Activated CD4-positive, alpha-beta T cell treated with anti-CD3 and anti-CD28 coated beads for 4 hours (primary cell): ENCODE measurements at regions not wholly inside any gene's neighbourhood (a gene's known extent, or its start where the extent isn't known, plus 50 kb on each side); places are given as distances from the start of the nearest gene placed in this dataset.
"Not testable (repeated sequence)": the region's sequence is repeated elsewhere in the genome, so short reads cannot be mapped to it uniquely, and the experiment has no call there.

Experiments
- DNase-seq, 2 donors: peaks; one replicate each; pipeline ENCODE4 v3.0.0-alpha.2; 2020

- DNase-seq = no peak
Measured at GRCh38 chr7:68613405-68613804, 984.9 kb upstream of the AUTS2 start.

GRCh38 chr7:68613897-68614296 lies 984.4 kb upstream of the AUTS2 start:
- no peak for DNase-seq

GRCh38 chr7:68619526-68619925 lies 978.7 kb upstream of the AUTS2 start:
- DNase-seq = no peak

- DNase-seq = no peak
Measured at GRCh38 chr7:68622500-68622899, 975.8 kb upstream of the AUTS2 start.

GRCh38 chr7:68623030-68623429 lies 975.2 kb upstream of the AUTS2 start:
- no peak for DNase-seq

GRCh38 chr7:68627247-68627864 lies 970.9 kb upstream of the AUTS2 start:
- DNase-seq = no peak

GRCh38 chr7:68630914-68631313 lies 967.4 kb upstream of the AUTS2 start:
- DNase-seq = not testable (repeated sequence)

- DNase-seq = no peak
Measured at GRCh38 chr7:68640103-68640502, 958.2 kb upstream of the AUTS2 start.

- DNase-seq = no peak
Measured at GRCh38 chr7:68642727-68643126, 955.5 kb upstream of the AUTS2 start.

- no peak for DNase-seq
Measured at GRCh38 chr7:68663392-68663791, 934.9 kb upstream of the AUTS2 start.

- DNase-seq = no peak
Measured at GRCh38 chr7:68671046-68671445, 927.2 kb upstream of the AUTS2 start.

GRCh38 chr7:68671671-68672070 lies 926.6 kb upstream of the AUTS2 start:
- DNase-seq = no peak

GRCh38 chr7:68674826-68675225 lies 923.4 kb upstream of the AUTS2 start:
- DNase-seq = no peak

- DNase-seq = no peak
Measured at GRCh38 chr7:68676813-68677535, 921.3 kb upstream of the AUTS2 start.

- no peak for DNase-seq
Measured at GRCh38 chr7:68678196-68678595, 920.1 kb upstream of the AUTS2 start.

- no peak for DNase-seq
Measured at GRCh38 chr7:68679459-68680234, 918.6 kb upstream of the AUTS2 start.

- DNase-seq = no peak
Measured at GRCh38 chr7:68680235-68680872, 917.9 kb upstream of the AUTS2 start.

GRCh38 chr7:68682910-68683309 lies 915.4 kb upstream of the AUTS2 start:
- no peak for DNase-seq

- no peak for DNase-seq
Measured at GRCh38 chr7:68684246-68684839, 913.9 kb upstream of the AUTS2 start.

GRCh38 chr7:68684996-68685395 lies 913.3 kb upstream of the AUTS2 start:
- DNase-seq = no peak

- no peak for DNase-seq
Measured at GRCh38 chr7:68688416-68689086, 909.7 kb upstream of the AUTS2 start.

GRCh38 chr7:68689087-68689433 lies 909.2 kb upstream of the AUTS2 start:
- no peak for DNase-seq
